K562 (cell line): ENCODE measurements at regions not wholly inside any gene's neighbourhood (a gene's known extent, or its start where the extent isn't known, plus 50 kb on each side); places are given as distances from the start of the nearest gene placed in this dataset.

ENCODE experiments used
- ATAC-seq: fragments of 200-7000 bp; cut with Tn5 transposase; 3 replicates; pipeline ENCODE4 v1.9.1; 2020; ENCODE audit warnings: moderate library complexity
- BruUV-seq: library from RNA; stranded (reverse); fragments of 400-500 nt; replicated peaks from 2 replicates; lab custom pipeline; 2021; lab: Mats Ljungman, UMichigan
- CTCF ChIA-PET: fragments of 300-600 bp; formaldehyde crosslinking; extraction: SDS; loops from one replicate; lab custom pipeline; 2021; ENCODE audit warnings: low intra/inter-chr PET ratio; lab: Yijun Ruan, JAX
- POLR2A ChIA-PET: fragments of 300-600, 350-650 bp; sonication (Branson Sonifier 250); formaldehyde crosslinking; extraction: SDS; loops from one replicate; lab custom pipeline; 2021; ENCODE audit warnings: antibody characterized with exemption, inconsistent platforms; lab: Yijun Ruan, JAX
- DNase-seq, 4 experiments: peaks; one replicate each; pipeline versions ENCODE4 v3.0.0 to v3.0.0-alpha.2; 2011 to 2018; ENCODE audit warnings: low spot score in 3 of 4, mixed read lengths in 3 of 4; ENCODE audit errors: extremely low read depth in 1 of 4
- FAIRE-seq: peaks from 2 replicates; lab custom pipeline; 2011; peaks lifted over from hg19 to GRCh38; lab: Jason Lieb, UNC
- H2AFZ ChIP-seq: 2 replicates; pipeline ENCODE4 v1.6.0; 2011; ENCODE audit warnings: low read depth, low read length, control low read depth, inconsistent platforms
- H3K27ac ChIP-seq: fragments of 200-600 bp; 3 replicates; pipeline ENCODE4 v1.8.0; 2011; ENCODE audit warnings: low read depth, mild to moderate bottlenecking, control low read depth, inconsistent platforms, low read length, moderate library complexity, mixed read lengths; ENCODE audit errors: extremely low read depth
- H3K27me3 ChIP-seq, 2 experiments: fragments of 300-600 bp in 1 of 2; 2 replicates in 1 of 2; 3 replicates in 1 of 2; pipeline versions ENCODE4 v1.6.0 to v1.8.0; 2011; ENCODE audit warnings: inconsistent platforms in 2 of 2, low read length in 2 of 2, mild to moderate bottlenecking in 1 of 2, mixed read lengths in 1 of 2, moderate library complexity in 1 of 2; ENCODE audit not compliant: control insufficient read depth in 2 of 2, insufficient read depth in 2 of 2
- H3K36me3 ChIP-seq: fragments of 300-600 bp; 3 replicates; pipeline ENCODE4 v1.8.0; 2011; ENCODE audit warnings: mild to moderate bottlenecking, low read length, inconsistent platforms; ENCODE audit not compliant: control insufficient read depth, insufficient read depth
- H3K4me1 ChIP-seq, 2 experiments: fragments of 200-600 bp in 1 of 2; replicated peaks in 1 of 2; 2 replicates in 1 of 2; 3 replicates in 1 of 2; pipeline versions ENCODE4 v1.5.1 to v1.8.0; 2011; ENCODE audit warnings: inconsistent platforms in 2 of 2, low read length in 2 of 2, mild to moderate bottlenecking in 1 of 2, mixed read lengths in 1 of 2, moderate library complexity in 1 of 2; ENCODE audit not compliant: control insufficient read depth in 2 of 2, insufficient read depth in 2 of 2
- H3K4me2 ChIP-seq: 2 replicates; pipeline ENCODE4 v1.6.1; 2011; ENCODE audit warnings: low read length, control low read depth, inconsistent platforms, mixed read lengths; ENCODE audit not compliant: insufficient read depth
- H3K4me3 ChIP-seq: fragments of 200-600 bp; sonication (generic), shearing (Covaris generic); 2 replicates; pipeline ENCODE4 v1.5.1; 2016; ENCODE audit warnings: control low read depth, inconsistent platforms
- H3K79me2 ChIP-seq: fragments of 200-600 bp; 3 replicates; pipeline ENCODE4 v1.8.0; 2011; ENCODE audit warnings: low read length, inconsistent platforms; ENCODE audit not compliant: control insufficient read depth, insufficient read depth
- H3K9ac ChIP-seq, 2 experiments: 2 replicates each; pipeline versions ENCODE4 v1.6.0 to v1.6.1; 2011; ENCODE audit warnings: low read depth in 2 of 2, low read length in 2 of 2, control low read depth in 1 of 2, inconsistent platforms in 1 of 2, mild to moderate bottlenecking in 1 of 2, mixed read lengths in 1 of 2; ENCODE audit not compliant: insufficient read depth in 1 of 2
- H3K9me1 ChIP-seq: one replicate; pipeline ENCODE4 v1.6.0; 2011; ENCODE audit warnings: inconsistent platforms, mild to moderate bottlenecking, low read length, moderate library complexity; ENCODE audit not compliant: control insufficient read depth, insufficient read depth
- H3K9me3 ChIP-seq: replicated peaks from 2 replicates; pipeline ENCODE4 v1.5.1; 2011; ENCODE audit warnings: low read depth, low read length, inconsistent platforms; ENCODE audit not compliant: control insufficient read depth, insufficient read depth
- H4K20me1 ChIP-seq: replicated peaks from 2 replicates; pipeline ENCODE4 v1.6.1; 2011; ENCODE audit warnings: low read length, inconsistent platforms, mixed read lengths; ENCODE audit not compliant: control insufficient read depth, insufficient read depth
- FOXP1 ChIP-seq: sonication (generic); formaldehyde crosslinking; IDR thresholded peaks from 2 replicates; pipeline ENCODE4 v1.8.0; 2022; ENCODE audit warnings: mild to moderate bottlenecking, missing genetic modification reagents
- SIN3B ChIP-seq: fragments of 450-650 bp; IDR thresholded peaks from 2 replicates; pipeline ENCODE4 v1.6.1; 2017; ENCODE audit warnings: low read depth, mild to moderate bottlenecking, moderate library complexity
- SREBF1 ChIP-seq: fragments of 150-350 bp; IDR thresholded peaks from 2 replicates; pipeline ENCODE4 v1.6.1; 2014; ENCODE audit warnings: antibody characterized with exemption, low read depth, low read length, borderline replicate concordance
- TGIF2 ChIP-seq: sonication (generic); formaldehyde crosslinking; IDR thresholded peaks from 2 replicates; pipeline ENCODE4 v1.8.1; 2022; ENCODE audit warnings: mild to moderate bottlenecking, missing genetic modification reagents, moderate library complexity
- ZBTB7A ChIP-seq: IDR thresholded peaks from 2 replicates; pipeline ENCODE4 v1.6.1; 2011; ENCODE audit warnings: low read depth, mild to moderate bottlenecking, low read length, moderate library complexity, borderline replicate concordance; ENCODE audit not compliant: control insufficient read depth
- ZNF561 ChIP-seq: fragments of 450-650 bp; formaldehyde crosslinking; conservative IDR thresholded peaks from 2 replicates; pipeline ENCODE4 v1.4.0; 2020; ENCODE audit warnings: mild to moderate bottlenecking, moderate library complexity
- WGBS: fragments of 100-300 bp; shearing (Covaris generic); methylation state at CpG from one replicate; pipeline ENCODE4 v1.1.6; 2016; ENCODE audit warnings: low coverage, mixed read lengths; ENCODE audit not compliant: insufficient coverage; ENCODE audit errors: missing lambda C conversion rate; 5-methylcytosine and 5-hydroxymethylcytosine counted together
- in situ Hi-C: fragments of 300-500 bp; cut with MboI; formaldehyde crosslinking; loops from 4 replicates; pipeline ENCODE4 v1.15.0; 2018; ENCODE audit warnings: inconsistent platforms, mixed read lengths
- intact Hi-C: fragments of 100-400 bp; cut with micrococcal nuclease; formaldehyde crosslinking; loops from 2 replicates; pipeline ENCODE4 v1.14.2; 2022
- TF ChIP-seq, protein P1 (sequence below): fragments of 200-400 bp; formaldehyde crosslinking; IDR thresholded peaks from 2 replicates; pipeline ENCODE4 v1.6.1; 2017; ENCODE audit warnings: mild to moderate bottlenecking, low read depth, low read length, moderate library complexity
- TF ChIP-seq, protein P2 (sequence below): fragments of 450-650 bp; IDR thresholded peaks from 2 replicates; pipeline ENCODE4 v1.6.1; 2018; ENCODE audit warnings: mild to moderate bottlenecking, low read depth; ENCODE audit not compliant: partially characterized antibody

DNA sequence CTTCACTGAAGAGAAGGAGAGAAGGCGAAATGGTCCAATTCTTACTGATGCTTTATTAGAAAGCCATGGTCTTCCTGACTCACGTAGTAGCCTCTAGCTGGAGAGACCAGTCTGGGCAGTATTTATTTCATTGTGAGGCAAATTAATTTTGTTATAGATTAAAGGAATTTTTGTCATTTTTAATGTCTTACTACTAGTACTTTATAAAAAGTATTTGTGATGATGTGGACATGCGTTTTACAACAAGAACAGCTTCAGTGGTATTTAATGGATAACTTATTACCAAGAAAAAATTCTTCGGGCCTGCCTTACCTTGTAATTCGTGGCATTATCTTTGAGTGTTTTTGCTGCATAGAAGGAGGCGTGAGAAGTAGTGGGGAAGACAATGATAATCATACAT lies 339.4 kb upstream of the SHH start:
- no peak for TF ChIP-seq TGIF2 (CRISPR knock-in tag)
- no peak for TF ChIP-seq ZBTB7A
- TF ChIP-seq FOXP1 (CRISPR knock-in tag): no peak
- TF ChIP-seq, protein P1, sequence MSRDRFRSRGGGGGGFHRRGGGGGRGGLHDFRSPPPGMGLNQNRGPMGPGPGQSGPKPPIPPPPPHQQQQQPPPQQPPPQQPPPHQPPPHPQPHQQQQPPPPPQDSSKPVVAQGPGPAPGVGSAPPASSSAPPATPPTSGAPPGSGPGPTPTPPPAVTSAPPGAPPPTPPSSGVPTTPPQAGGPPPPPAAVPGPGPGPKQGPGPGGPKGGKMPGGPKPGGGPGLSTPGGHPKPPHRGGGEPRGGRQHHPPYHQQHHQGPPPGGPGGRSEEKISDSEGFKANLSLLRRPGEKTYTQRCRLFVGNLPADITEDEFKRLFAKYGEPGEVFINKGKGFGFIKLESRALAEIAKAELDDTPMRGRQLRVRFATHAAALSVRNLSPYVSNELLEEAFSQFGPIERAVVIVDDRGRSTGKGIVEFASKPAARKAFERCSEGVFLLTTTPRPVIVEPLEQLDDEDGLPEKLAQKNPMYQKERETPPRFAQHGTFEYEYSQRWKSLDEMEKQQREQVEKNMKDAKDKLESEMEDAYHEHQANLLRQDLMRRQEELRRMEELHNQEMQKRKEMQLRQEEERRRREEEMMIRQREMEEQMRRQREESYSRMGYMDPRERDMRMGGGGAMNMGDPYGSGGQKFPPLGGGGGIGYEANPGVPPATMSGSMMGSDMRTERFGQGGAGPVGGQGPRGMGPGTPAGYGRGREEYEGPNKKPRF: no peak
- TF ChIP-seq SIN3B: no peak
- TF ChIP-seq SREBF1: no peak
- no peak for TF ChIP-seq ZNF561 (CRISPR knock-in tag)
- TF ChIP-seq, protein P2, sequence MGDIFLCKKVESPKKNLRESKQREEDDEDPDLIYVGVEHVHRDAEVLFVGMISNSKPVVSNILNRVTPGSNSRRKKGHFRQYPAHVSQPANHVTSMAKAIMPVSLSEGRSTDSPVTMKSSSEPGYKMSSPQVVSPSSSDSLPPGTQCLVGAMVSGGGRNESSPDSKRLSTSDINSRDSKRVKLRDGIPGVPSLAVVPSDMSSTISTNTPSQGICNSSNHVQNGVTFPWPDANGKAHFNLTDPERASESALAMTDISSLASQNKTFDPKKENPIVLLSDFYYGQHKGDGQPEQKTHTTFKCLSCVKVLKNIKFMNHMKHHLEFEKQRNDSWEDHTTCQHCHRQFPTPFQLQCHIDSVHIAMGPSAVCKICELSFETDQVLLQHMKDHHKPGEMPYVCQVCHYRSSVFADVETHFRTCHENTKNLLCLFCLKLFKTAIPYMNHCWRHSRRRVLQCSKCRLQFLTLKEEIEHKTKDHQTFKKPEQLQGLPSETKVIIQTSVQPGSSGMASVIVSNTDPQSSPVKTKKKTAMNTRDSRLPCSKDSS: no peak
- TF ChIP-seq, all 486 proteins: peak for 0
- no peak overlapping the region for H3K4me2 ChIP-seq
- no peaks in the 10 kb centered on the region for H4K20me1 ChIP-seq
- no peaks in the 10 kb centered on the region for H3K36me3 ChIP-seq
- in situ Hi-C loops: no loop called here
- H2AFZ ChIP-seq: no peak overlapping the region
- no peak for DNase-seq
- intact Hi-C loops: no loop called here
- no peak overlapping the region for H3K4me3 ChIP-seq
- ChIA-PET POLR2A (interaction anchor here (0.7 kb wide), 1 partner anchor 9 kb away, joined by 3 read pairs; no protein-coding TSS in a partner anchor), CTCF (no interaction called here)
- no peaks in the 10 kb centered on the region for H3K4me1 ChIP-seq
- peaks cover 15 to 47% of the 10 kb centered on the region in 2 experiments for H3K27me3 ChIP-seq
- 0% methylated on average over 6 of the region's 6 CpGs for WGBS
- FAIRE-seq: no peak
- ATAC-seq: no peak
- no peak overlapping the region for H3K9ac ChIP-seq
- no peaks in the 10 kb centered on the region for H3K9me3 ChIP-seq
- no peak overlapping the region for H3K27ac ChIP-seq
- no peaks in the 10 kb centered on the region for H3K9me1 ChIP-seq
- BruUV-seq: no TSS peak
- H3K79me2 ChIP-seq: no peaks in the 10 kb centered on the region
